ENCODE measurements at regions not wholly inside any gene's neighbourhood (a gene's known extent, or its start where the extent isn't known, plus 50 kb on each side); places are given as distances from the start of the nearest gene placed in this dataset.

DNA sequence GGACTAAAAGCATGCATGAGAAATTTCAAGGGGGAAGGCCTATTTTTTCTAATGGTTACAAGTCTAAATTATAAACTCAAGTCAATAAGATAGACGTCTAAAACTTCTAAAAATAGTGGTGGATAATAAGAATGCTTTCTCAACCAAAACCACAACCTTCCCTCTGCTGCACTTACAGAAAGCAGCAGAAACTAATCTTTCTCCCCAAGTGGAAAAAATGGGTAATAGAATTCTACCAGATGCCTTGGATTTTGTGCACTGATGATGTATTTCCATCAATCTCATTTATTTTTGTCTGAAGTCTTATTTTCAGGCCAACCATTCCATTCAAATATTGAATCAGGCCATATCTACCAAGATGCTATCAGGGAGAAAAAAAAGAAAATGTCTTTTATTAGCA is 344.7 kb downstream of the NEK10 start (continued):
- no peak for TF ChIP-seq ZNF431 (CRISPR knock-in tag; IDR thresholded peaks at IDR 0.05; ENCODE audit: borderline replicate concordance, low read depth)
- TF ChIP-seq, protein P1, sequence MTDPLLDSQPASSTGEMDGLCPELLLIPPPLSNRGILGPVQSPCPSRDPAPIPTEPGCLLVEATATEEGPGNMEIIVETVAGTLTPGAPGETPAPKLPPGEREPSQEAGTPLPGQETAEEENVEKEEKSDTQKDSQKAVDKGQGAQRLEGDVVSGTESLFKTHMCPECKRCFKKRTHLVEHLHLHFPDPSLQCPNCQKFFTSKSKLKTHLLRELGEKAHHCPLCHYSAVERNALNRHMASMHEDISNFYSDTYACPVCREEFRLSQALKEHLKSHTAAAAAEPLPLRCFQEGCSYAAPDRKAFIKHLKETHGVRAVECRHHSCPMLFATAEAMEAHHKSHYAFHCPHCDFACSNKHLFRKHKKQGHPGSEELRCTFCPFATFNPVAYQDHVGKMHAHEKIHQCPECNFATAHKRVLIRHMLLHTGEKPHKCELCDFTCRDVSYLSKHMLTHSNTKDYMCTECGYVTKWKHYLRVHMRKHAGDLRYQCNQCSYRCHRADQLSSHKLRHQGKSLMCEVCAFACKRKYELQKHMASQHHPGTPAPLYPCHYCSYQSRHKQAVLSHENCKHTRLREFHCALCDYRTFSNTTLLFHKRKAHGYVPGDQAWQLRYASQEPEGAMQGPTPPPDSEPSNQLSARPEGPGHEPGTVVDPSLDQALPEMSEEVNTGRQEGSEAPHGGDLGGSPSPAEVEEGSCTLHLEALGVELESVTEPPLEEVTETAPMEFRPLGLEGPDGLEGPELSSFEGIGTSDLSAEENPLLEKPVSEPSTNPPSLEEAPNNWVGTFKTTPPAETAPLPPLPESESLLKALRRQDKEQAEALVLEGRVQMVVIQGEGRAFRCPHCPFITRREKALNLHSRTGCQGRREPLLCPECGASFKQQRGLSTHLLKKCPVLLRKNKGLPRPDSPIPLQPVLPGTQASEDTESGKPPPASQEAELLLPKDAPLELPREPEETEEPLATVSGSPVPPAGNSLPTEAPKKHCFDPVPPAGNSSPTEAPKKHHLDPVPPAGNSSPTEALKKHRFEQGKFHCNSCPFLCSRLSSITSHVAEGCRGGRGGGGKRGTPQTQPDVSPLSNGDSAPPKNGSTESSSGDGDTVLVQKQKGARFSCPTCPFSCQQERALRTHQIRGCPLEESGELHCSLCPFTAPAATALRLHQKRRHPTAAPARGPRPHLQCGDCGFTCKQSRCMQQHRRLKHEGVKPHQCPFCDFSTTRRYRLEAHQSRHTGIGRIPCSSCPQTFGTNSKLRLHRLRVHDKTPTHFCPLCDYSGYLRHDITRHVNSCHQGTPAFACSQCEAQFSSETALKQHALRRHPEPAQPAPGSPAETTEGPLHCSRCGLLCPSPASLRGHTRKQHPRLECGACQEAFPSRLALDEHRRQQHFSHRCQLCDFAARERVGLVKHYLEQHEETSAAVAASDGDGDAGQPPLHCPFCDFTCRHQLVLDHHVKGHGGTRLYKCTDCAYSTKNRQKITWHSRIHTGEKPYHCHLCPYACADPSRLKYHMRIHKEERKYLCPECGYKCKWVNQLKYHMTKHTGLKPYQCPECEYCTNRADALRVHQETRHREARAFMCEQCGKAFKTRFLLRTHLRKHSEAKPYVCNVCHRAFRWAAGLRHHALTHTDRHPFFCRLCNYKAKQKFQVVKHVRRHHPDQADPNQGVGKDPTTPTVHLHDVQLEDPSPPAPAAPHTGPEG (CRISPR knock-in tag; IDR thresholded peaks at IDR 0.05), result no peak

DNA sequence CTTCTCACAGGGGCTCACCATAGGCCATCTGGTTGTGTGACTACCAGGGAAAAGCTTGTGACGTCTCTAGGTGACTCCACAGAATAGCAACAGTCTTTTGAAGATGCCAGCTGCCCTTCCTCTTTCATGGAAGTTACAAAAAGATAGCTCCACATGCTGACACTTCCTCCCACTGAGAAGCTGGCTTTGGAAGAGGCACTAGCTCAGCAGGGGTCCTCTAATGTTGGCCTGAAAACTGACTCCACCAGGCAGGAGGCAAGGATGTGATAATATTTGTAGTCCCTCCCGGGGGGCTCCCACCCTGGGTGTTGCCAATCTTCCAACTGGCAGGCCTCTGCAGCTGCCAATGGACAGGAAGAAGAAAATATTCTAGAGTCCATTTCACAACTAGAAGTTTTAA is 343.5 kb downstream of the NEK10 start:
- ChIA-PET CTCF (ENCODE audit: low intra/inter-chr PET ratio, low total read pairs) (no interaction called here), POLR2A (no interaction called here)
- Histone ChIP-seq H2AFZ (ENCODE audit: low read length) (no peak overlapping the region), H3K36me3 (replicated peaks in 1 of 2; ENCODE audit: control insufficient read depth in 1 of 2, insufficient read depth in 2 of 2, low read length in 2 of 2) (no peaks in the 10 kb centered on the region), H3K27ac (ENCODE audit: extremely low read length, insufficient read depth, low read length) (no peak overlapping the region), H3K4me3 (replicated peaks in 1 of 3; ENCODE audit: insufficient read depth in 1 of 3, low read depth in 2 of 3, low read length in 3 of 3) (no peak overlapping the region), H3K4me2 (ENCODE audit: low read depth, low read length) (no peak overlapping the region), H3K27me3 (ENCODE audit: control insufficient read depth in 1 of 2, insufficient read depth in 2 of 2, low read length in 2 of 2) (no peaks in the 10 kb centered on the region; a peak in 1 of 5 replicates), H4K20me1 (ENCODE audit: insufficient read depth, low read length) (no peaks in the 10 kb centered on the region), H3K79me2 (ENCODE audit: insufficient read depth, low read length) (no peaks in the 10 kb centered on the region), H3K4me1 (ENCODE audit: insufficient read depth, low read length) (no peaks in the 10 kb centered on the region), H3K9me3 (ENCODE audit: low read length) (no peaks in the 10 kb centered on the region), H3K9ac (ENCODE audit: insufficient read depth, low read depth, low read length) (no peak overlapping the region)
- ATAC-seq (no peak), FAIRE-seq (no peak), DNase-seq (ENCODE audit: low spot score) (no peak)
- WGBS (ENCODE audit: low lambda C conversion rate), result 3% methylated on average over 2 of the region's 2 CpGs
- intact Hi-C loops (cut with micrococcal nuclease; ENCODE audit: unreplicated experiment), result no loop called here
- in situ Hi-C loops (cut with HindIII; ENCODE audit: extremely low pct_ligation_motif_present, low pct_unique_long_range_greater_than_20kb), result no loop called here
- no TSS peak for BruUV-seq (replicated peaks)
- no peak for TF ChIP-seq RBFOX2 (IDR thresholded peaks at IDR 0.05; ENCODE audit: low read depth, low read length)
- TF ChIP-seq, protein P2, sequence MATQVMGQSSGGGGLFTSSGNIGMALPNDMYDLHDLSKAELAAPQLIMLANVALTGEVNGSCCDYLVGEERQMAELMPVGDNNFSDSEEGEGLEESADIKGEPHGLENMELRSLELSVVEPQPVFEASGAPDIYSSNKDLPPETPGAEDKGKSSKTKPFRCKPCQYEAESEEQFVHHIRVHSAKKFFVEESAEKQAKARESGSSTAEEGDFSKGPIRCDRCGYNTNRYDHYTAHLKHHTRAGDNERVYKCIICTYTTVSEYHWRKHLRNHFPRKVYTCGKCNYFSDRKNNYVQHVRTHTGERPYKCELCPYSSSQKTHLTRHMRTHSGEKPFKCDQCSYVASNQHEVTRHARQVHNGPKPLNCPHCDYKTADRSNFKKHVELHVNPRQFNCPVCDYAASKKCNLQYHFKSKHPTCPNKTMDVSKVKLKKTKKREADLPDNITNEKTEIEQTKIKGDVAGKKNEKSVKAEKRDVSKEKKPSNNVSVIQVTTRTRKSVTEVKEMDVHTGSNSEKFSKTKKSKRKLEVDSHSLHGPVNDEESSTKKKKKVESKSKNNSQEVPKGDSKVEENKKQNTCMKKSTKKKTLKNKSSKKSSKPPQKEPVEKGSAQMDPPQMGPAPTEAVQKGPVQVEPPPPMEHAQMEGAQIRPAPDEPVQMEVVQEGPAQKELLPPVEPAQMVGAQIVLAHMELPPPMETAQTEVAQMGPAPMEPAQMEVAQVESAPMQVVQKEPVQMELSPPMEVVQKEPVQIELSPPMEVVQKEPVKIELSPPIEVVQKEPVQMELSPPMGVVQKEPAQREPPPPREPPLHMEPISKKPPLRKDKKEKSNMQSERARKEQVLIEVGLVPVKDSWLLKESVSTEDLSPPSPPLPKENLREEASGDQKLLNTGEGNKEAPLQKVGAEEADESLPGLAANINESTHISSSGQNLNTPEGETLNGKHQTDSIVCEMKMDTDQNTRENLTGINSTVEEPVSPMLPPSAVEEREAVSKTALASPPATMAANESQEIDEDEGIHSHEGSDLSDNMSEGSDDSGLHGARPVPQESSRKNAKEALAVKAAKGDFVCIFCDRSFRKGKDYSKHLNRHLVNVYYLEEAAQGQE (IDR thresholded peaks at IDR 0.05; ENCODE audit: borderline replicate concordance in 1 of 2, low read depth in 1 of 2, low read length in 2 of 2), result no peak
- no peak for TF ChIP-seq ZNF605 (CRISPR knock-in tag; IDR thresholded peaks at IDR 0.05)
- TF ChIP-seq, protein P3, sequence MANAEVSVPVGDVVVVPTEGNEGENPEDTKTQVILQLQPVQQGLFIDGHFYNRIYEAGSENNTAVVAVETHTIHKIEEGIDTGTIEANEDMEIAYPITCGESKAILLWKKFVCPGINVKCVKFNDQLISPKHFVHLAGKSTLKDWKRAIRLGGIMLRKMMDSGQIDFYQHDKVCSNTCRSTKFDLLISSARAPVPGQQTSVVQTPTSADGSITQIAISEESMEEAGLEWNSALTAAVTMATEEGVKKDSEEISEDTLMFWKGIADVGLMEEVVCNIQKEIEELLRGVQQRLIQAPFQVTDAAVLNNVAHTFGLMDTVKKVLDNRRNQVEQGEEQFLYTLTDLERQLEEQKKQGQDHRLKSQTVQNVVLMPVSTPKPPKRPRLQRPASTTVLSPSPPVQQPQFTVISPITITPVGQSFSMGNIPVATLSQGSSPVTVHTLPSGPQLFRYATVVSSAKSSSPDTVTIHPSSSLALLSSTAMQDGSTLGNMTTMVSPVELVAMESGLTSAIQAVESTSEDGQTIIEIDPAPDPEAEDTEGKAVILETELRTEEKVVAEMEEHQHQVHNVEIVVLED (CRISPR knock-in tag; IDR thresholded peaks at IDR 0.05; ENCODE audit: borderline replicate concordance), result no peak
- TF ChIP-seq, protein P4, sequence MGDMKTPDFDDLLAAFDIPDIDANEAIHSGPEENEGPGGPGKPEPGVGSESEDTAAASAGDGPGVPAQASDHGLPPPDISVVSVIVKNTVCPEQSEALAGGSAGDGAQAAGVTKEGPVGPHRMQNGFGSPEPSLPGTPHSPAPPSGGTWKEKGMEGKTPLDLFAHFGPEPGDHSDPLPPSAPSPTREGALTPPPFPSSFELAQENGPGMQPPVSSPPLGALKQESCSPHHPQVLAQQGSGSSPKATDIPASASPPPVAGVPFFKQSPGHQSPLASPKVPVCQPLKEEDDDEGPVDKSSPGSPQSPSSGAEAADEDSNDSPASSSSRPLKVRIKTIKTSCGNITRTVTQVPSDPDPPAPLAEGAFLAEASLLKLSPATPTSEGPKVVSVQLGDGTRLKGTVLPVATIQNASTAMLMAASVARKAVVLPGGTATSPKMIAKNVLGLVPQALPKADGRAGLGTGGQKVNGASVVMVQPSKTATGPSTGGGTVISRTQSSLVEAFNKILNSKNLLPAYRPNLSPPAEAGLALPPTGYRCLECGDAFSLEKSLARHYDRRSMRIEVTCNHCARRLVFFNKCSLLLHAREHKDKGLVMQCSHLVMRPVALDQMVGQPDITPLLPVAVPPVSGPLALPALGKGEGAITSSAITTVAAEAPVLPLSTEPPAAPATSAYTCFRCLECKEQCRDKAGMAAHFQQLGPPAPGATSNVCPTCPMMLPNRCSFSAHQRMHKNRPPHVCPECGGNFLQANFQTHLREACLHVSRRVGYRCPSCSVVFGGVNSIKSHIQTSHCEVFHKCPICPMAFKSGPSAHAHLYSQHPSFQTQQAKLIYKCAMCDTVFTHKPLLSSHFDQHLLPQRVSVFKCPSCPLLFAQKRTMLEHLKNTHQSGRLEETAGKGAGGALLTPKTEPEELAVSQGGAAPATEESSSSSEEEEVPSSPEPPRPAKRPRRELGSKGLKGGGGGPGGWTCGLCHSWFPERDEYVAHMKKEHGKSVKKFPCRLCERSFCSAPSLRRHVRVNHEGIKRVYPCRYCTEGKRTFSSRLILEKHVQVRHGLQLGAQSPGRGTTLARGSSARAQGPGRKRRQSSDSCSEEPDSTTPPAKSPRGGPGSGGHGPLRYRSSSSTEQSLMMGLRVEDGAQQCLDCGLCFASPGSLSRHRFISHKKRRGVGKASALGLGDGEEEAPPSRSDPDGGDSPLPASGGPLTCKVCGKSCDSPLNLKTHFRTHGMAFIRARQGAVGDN (CRISPR knock-in tag; IDR thresholded peaks at IDR 0.05), result no peak

Data from HepG2 (cell line).